DOHH2 (cell line): ENCODE measurements at regions not wholly inside any gene's neighbourhood (a gene's known extent, or its start where the extent isn't known, plus 50 kb on each side); places are given as distances from the start of the nearest gene placed in this dataset.

ENCODE experiments used
- H3F3A ChIP-seq: fragments of 200-600 bp; sonication (generic), shearing (Covaris generic); 2 replicates; pipeline ENCODE4 v1.6.0; 2016; ENCODE audit warnings: antibody characterized with exemption, mild to moderate bottlenecking; ENCODE audit not compliant: control insufficient read depth, insufficient read depth
- H3K27ac ChIP-seq: fragments of 200-600 bp; sonication (generic); 2 replicates; pipeline ENCODE4 v1.5.1; 2014; ENCODE audit warnings: low read depth, mild to moderate bottlenecking, low read length, moderate library complexity
- H3K27me3 ChIP-seq: fragments of 200-600 bp; sonication (generic); 2 replicates; pipeline ENCODE4 v1.6.1; 2014; ENCODE audit warnings: mild to moderate bottlenecking, low read length, mixed read lengths; ENCODE audit not compliant: control insufficient read depth
- H3K36me3 ChIP-seq: fragments of 200-600 bp; sonication (generic); 2 replicates; pipeline ENCODE4 v1.6.1; 2014; ENCODE audit warnings: mild to moderate bottlenecking, low read length, moderate library complexity, mixed read lengths; ENCODE audit not compliant: control insufficient read depth
- H3K4me1 ChIP-seq: fragments of 200-600 bp; sonication (generic); 2 replicates; pipeline ENCODE4 v1.6.1; 2014; ENCODE audit warnings: mild to moderate bottlenecking, low read length, mixed read lengths; ENCODE audit not compliant: control insufficient read depth
- H3K4me2 ChIP-seq: fragments of 200-600 bp; sonication (generic); 2 replicates; pipeline ENCODE4 v1.6.0; 2014; ENCODE audit warnings: mild to moderate bottlenecking, low read length, moderate library complexity
- H3K4me3 ChIP-seq: fragments of 200-600 bp; sonication (generic); 2 replicates; pipeline ENCODE4 v1.5.1; 2014; ENCODE audit warnings: mild to moderate bottlenecking, low read length, mixed read lengths
- H3K79me2 ChIP-seq: fragments of 200-600 bp; sonication (generic); 2 replicates; pipeline ENCODE4 v1.6.1; 2014; ENCODE audit warnings: mild to moderate bottlenecking, low read length, mixed read lengths; ENCODE audit not compliant: control insufficient read depth
- H3K9me2 ChIP-seq: fragments of 200-600 bp; sonication (generic); replicated peaks from 2 replicates; pipeline ENCODE4 v1.6.1; 2014; ENCODE audit warnings: mild to moderate bottlenecking, low read length, mixed read lengths; ENCODE audit not compliant: control insufficient read depth
- H3K9me3 ChIP-seq: fragments of 200-600 bp; sonication (generic); 2 replicates; pipeline ENCODE4 v1.6.1; 2014; ENCODE audit warnings: antibody characterized with exemption, low read length, mixed read lengths; ENCODE audit not compliant: control insufficient read depth, insufficient read depth
- H4K20me1 ChIP-seq: fragments of 200-600 bp; sonication (generic); 2 replicates; pipeline ENCODE4 v1.6.0; 2014; ENCODE audit warnings: low read depth, mild to moderate bottlenecking, antibody characterized with exemption, low read length, moderate library complexity; ENCODE audit not compliant: control insufficient read depth, insufficient read depth
- CTCF ChIP-seq: fragments of 200-600 bp; sonication (generic); IDR thresholded peaks from one replicate; pipeline ENCODE4 v1.5.1; 2014; ENCODE audit warnings: antibody characterized with exemption, mild to moderate bottlenecking, low read depth, low read length; ENCODE audit not compliant: poor library complexity, severe bottlenecking
- EZH2phosphoT487 ChIP-seq: fragments of 200-600 bp; sonication (generic); IDR thresholded peaks from 2 replicates; pipeline ENCODE4 v1.6.1; 2017; ENCODE audit warnings: borderline replicate concordance, mild to moderate bottlenecking, antibody characterized with exemption, low read length, moderate library complexity, mixed read lengths

GRCh38 chrX:40415675-40416074 is 165.1 kb upstream of the ATP6AP2 start:
- Histone ChIP-seq H3K9me3 (no peaks in the 10 kb centered on the region), H3F3A (no peaks in the 10 kb centered on the region), H3K9me2 (no peaks in the 10 kb centered on the region), H3K4me2 (no peak overlapping the region), H3K27ac (no peak overlapping the region), H3K27me3 (no peaks in the 10 kb centered on the region), H3K79me2 (no peaks in the 10 kb centered on the region), H3K4me1 (no peaks in the 10 kb centered on the region), H3K4me3 (no peak overlapping the region), H3K36me3 (no peaks in the 10 kb centered on the region), H4K20me1 (no peaks in the 10 kb centered on the region)
- TF ChIP-seq CTCF (no peak), EZH2phosphoT487 (no peak)

- no peak overlapping the region for H3K27ac ChIP-seq
- no peaks in the 10 kb centered on the region for H3K79me2 ChIP-seq
- H3K4me3 ChIP-seq, result no peak overlapping the region
- no peak overlapping the region for H3K4me2 ChIP-seq
- no peaks in the 10 kb centered on the region for H3F3A ChIP-seq
- TF ChIP-seq CTCF, result no peak
- TF ChIP-seq EZH2phosphoT487, result no peak
- H3K27me3 ChIP-seq, result no peaks in the 10 kb centered on the region
- no peaks in the 10 kb centered on the region for H4K20me1 ChIP-seq
- H3K9me2 ChIP-seq, result no peaks in the 10 kb centered on the region
- H3K36me3 ChIP-seq, result no peaks in the 10 kb centered on the region
- no peaks in the 10 kb centered on the region for H3K9me3 ChIP-seq
- no peaks in the 10 kb centered on the region for H3K4me1 ChIP-seq
Measured at GRCh38 chrX:40414335-40414734, 166.4 kb upstream of the ATP6AP2 start.

- no peaks in the 10 kb centered on the region for H3K36me3 ChIP-seq
- TF ChIP-seq EZH2phosphoT487 (no peak), CTCF (no peak)
- no peaks in the 10 kb centered on the region for H3K4me1 ChIP-seq
- H3F3A ChIP-seq, result no peaks in the 10 kb centered on the region
- no peaks in the 10 kb centered on the region for H4K20me1 ChIP-seq
- no peaks in the 10 kb centered on the region for H3K27me3 ChIP-seq
- H3K4me3 ChIP-seq, result no peak overlapping the region
- no peak overlapping the region for H3K27ac ChIP-seq
- H3K9me2 ChIP-seq, result no peaks in the 10 kb centered on the region
- H3K9me3 ChIP-seq, result no peaks in the 10 kb centered on the region
- H3K79me2 ChIP-seq, result no peaks in the 10 kb centered on the region
- no peak overlapping the region for H3K4me2 ChIP-seq
Measured at GRCh38 chrX:40411340-40412111, 169.2 kb upstream of the ATP6AP2 start.
